ENCODE measurements at regions not wholly inside any gene's neighbourhood (a gene's known extent, or its start where the extent isn't known, plus 50 kb on each side); places are given as distances from the start of the nearest gene placed in this dataset.
A peak's percentile ranks its signal among the peaks of the same experiment; 100 is the strongest.

- H3K9ac ChIP-seq (ENCODE audit: low read length), result no peak overlapping the region
- no peak for DNase-seq (ENCODE audit: low read depth)
- H3K36me3 ChIP-seq (ENCODE audit: control insufficient read depth, insufficient read depth, low read length, severe bottlenecking), result no peaks in the 10 kb centered on the region
- no peaks in the 10 kb centered on the region for H3K9me3 ChIP-seq (ENCODE audit: control insufficient read depth, low read length)
- H3K4me1 ChIP-seq (ENCODE audit: control insufficient read depth, insufficient read depth, low read length), result no peaks in the 10 kb centered on the region
- H3K4me3 ChIP-seq (ENCODE audit: low read length), result no peak overlapping the region
- H3K27me3 ChIP-seq (replicated peaks; ENCODE audit: control insufficient read depth, insufficient read depth, low read length), result no peaks in the 10 kb centered on the region
These were observed 687.0 kb upstream of the FTMT start for GRCh38 chr5:121164632-121165031.

GRCh38 chr5:121171361-121171760 is 680.3 kb upstream of the FTMT start:
- peak; percentile 5 for DNase-seq (ENCODE audit: low read depth)
- Histone ChIP-seq H3K9me3 (ENCODE audit: control insufficient read depth, low read length) (no peaks in the 10 kb centered on the region), H3K27me3 (replicated peaks; ENCODE audit: control insufficient read depth, insufficient read depth, low read length) (no peaks in the 10 kb centered on the region), H3K36me3 (ENCODE audit: control insufficient read depth, insufficient read depth, low read length, severe bottlenecking) (no peaks in the 10 kb centered on the region), H3K9ac (ENCODE audit: low read length) (no peak overlapping the region), H3K4me3 (ENCODE audit: low read length) (no peak overlapping the region), H3K4me1 (ENCODE audit: control insufficient read depth, insufficient read depth, low read length) (peaks cover 15% of the 10 kb centered on the region)

GRCh38 chr5:121171834-121172233 is 679.8 kb upstream of the FTMT start:
- Histone ChIP-seq H3K27me3 (replicated peaks; ENCODE audit: control insufficient read depth, insufficient read depth, low read length) (no peaks in the 10 kb centered on the region), H3K36me3 (ENCODE audit: control insufficient read depth, insufficient read depth, low read length, severe bottlenecking) (no peaks in the 10 kb centered on the region), H3K9me3 (ENCODE audit: control insufficient read depth, low read length) (no peaks in the 10 kb centered on the region), H3K4me3 (ENCODE audit: low read length) (no peak overlapping the region), H3K4me1 (ENCODE audit: control insufficient read depth, insufficient read depth, low read length) (peaks cover 15% of the 10 kb centered on the region), H3K9ac (ENCODE audit: low read length) (no peak overlapping the region)
- DNase-seq (ENCODE audit: low read depth), result peak; percentile 47

GRCh38 chr5:121174351-121174750 is 677.3 kb upstream of the FTMT start:
- H3K27me3 ChIP-seq (replicated peaks; ENCODE audit: control insufficient read depth, insufficient read depth, low read length), result no peaks in the 10 kb centered on the region
- no peaks in the 10 kb centered on the region for H3K9me3 ChIP-seq (ENCODE audit: control insufficient read depth, low read length)
- DNase-seq (ENCODE audit: low read depth), result peak; percentile 81
- H3K9ac ChIP-seq (ENCODE audit: low read length), result no peak overlapping the region
- peaks cover 15% of the 10 kb centered on the region for H3K4me1 ChIP-seq (ENCODE audit: control insufficient read depth, insufficient read depth, low read length)
- no peaks in the 10 kb centered on the region for H3K36me3 ChIP-seq (ENCODE audit: control insufficient read depth, insufficient read depth, low read length, severe bottlenecking)
- no peak overlapping the region for H3K4me3 ChIP-seq (ENCODE audit: low read length)

GRCh38 chr5:121175986-121176385 is 675.7 kb upstream of the FTMT start:
- H3K9me3 ChIP-seq (ENCODE audit: control insufficient read depth, low read length), result no peaks in the 10 kb centered on the region
- H3K27me3 ChIP-seq (replicated peaks; ENCODE audit: control insufficient read depth, insufficient read depth, low read length), result no peaks in the 10 kb centered on the region
- no peak overlapping the region for H3K4me3 ChIP-seq (ENCODE audit: low read length)
- DNase-seq (ENCODE audit: low read depth), result no peak
- no peaks in the 10 kb centered on the region for H3K36me3 ChIP-seq (ENCODE audit: control insufficient read depth, insufficient read depth, low read length, severe bottlenecking)
- no peak overlapping the region for H3K9ac ChIP-seq (ENCODE audit: low read length)
- peaks cover 12% of the 10 kb centered on the region for H3K4me1 ChIP-seq (ENCODE audit: control insufficient read depth, insufficient read depth, low read length)

GRCh38 chr5:121182788-121183490 is 668.7 kb upstream of the FTMT start:
- Histone ChIP-seq H3K4me1 (ENCODE audit: control insufficient read depth, insufficient read depth, low read length) (no peaks in the 10 kb centered on the region), H3K27me3 (replicated peaks; ENCODE audit: control insufficient read depth, insufficient read depth, low read length) (no peaks in the 10 kb centered on the region), H3K9me3 (ENCODE audit: control insufficient read depth, low read length) (no peaks in the 10 kb centered on the region), H3K4me3 (ENCODE audit: low read length) (no peak overlapping the region), H3K36me3 (ENCODE audit: control insufficient read depth, insufficient read depth, low read length, severe bottlenecking) (no peaks in the 10 kb centered on the region), H3K9ac (ENCODE audit: low read length) (no peak overlapping the region)
- no peak for DNase-seq (ENCODE audit: low read depth)

- Histone ChIP-seq H3K9ac (ENCODE audit: low read length) (no peak overlapping the region), H3K9me3 (ENCODE audit: control insufficient read depth, low read length) (no peaks in the 10 kb centered on the region), H3K4me3 (ENCODE audit: low read length) (no peak overlapping the region), H3K27me3 (replicated peaks; ENCODE audit: control insufficient read depth, insufficient read depth, low read length) (no peaks in the 10 kb centered on the region), H3K4me1 (ENCODE audit: control insufficient read depth, insufficient read depth, low read length) (peaks cover 13% of the 10 kb centered on the region), H3K36me3 (ENCODE audit: control insufficient read depth, insufficient read depth, low read length, severe bottlenecking) (no peaks in the 10 kb centered on the region)
- DNase-seq (ENCODE audit: low read depth), result no peak
These were observed 662.8 kb upstream of the FTMT start for GRCh38 chr5:121188849-121189248.

GRCh38 chr5:121189342-121190305 is 662.1 kb upstream of the FTMT start:
- Histone ChIP-seq H3K4me1 (ENCODE audit: control insufficient read depth, insufficient read depth, low read length) (peaks cover 13% of the 10 kb centered on the region), H3K27me3 (replicated peaks; ENCODE audit: control insufficient read depth, insufficient read depth, low read length) (no peaks in the 10 kb centered on the region), H3K36me3 (ENCODE audit: control insufficient read depth, insufficient read depth, low read length, severe bottlenecking) (no peaks in the 10 kb centered on the region), H3K9ac (ENCODE audit: low read length) (no peak overlapping the region), H3K9me3 (ENCODE audit: control insufficient read depth, low read length) (no peaks in the 10 kb centered on the region), H3K4me3 (ENCODE audit: low read length) (no peak overlapping the region)
- peak; percentile 76 for DNase-seq (ENCODE audit: low read depth)

- no peaks in the 10 kb centered on the region for H3K36me3 ChIP-seq (ENCODE audit: control insufficient read depth, insufficient read depth, low read length, severe bottlenecking)
- no peaks in the 10 kb centered on the region for H3K27me3 ChIP-seq (replicated peaks; ENCODE audit: control insufficient read depth, insufficient read depth, low read length)
- H3K9me3 ChIP-seq (ENCODE audit: control insufficient read depth, low read length), result no peaks in the 10 kb centered on the region
- peaks cover 12% of the 10 kb centered on the region for H3K4me1 ChIP-seq (ENCODE audit: control insufficient read depth, insufficient read depth, low read length)
- peak overlapping the region; percentile 30 for H3K9ac ChIP-seq (ENCODE audit: low read length)
- DNase-seq (ENCODE audit: low read depth), result peak; percentile 69
- H3K4me3 ChIP-seq (ENCODE audit: low read length), result peak overlapping the region; percentile 74
These were observed 652.3 kb upstream of the FTMT start for GRCh38 chr5:121199216-121199999.

GRCh38 chr5:121218086-121218485 is 633.6 kb upstream of the FTMT start:
- no peaks in the 10 kb centered on the region for H3K4me1 ChIP-seq (ENCODE audit: control insufficient read depth, insufficient read depth, low read length)
- peaks cover 7% of the 10 kb centered on the region for H3K9me3 ChIP-seq (ENCODE audit: control insufficient read depth, low read length)
- H3K27me3 ChIP-seq (replicated peaks; ENCODE audit: control insufficient read depth, insufficient read depth, low read length), result no peaks in the 10 kb centered on the region
- H3K36me3 ChIP-seq (ENCODE audit: control insufficient read depth, insufficient read depth, low read length, severe bottlenecking), result no peaks in the 10 kb centered on the region
- no peak overlapping the region for H3K9ac ChIP-seq (ENCODE audit: low read length)
- DNase-seq (ENCODE audit: low read depth), result no peak
- H3K4me3 ChIP-seq (ENCODE audit: low read length), result no peak overlapping the region

GRCh38 chr5:121221483-121221882 is 630.2 kb upstream of the FTMT start:
- Histone ChIP-seq H3K36me3 (ENCODE audit: control insufficient read depth, insufficient read depth, low read length, severe bottlenecking) (no peaks in the 10 kb centered on the region), H3K27me3 (replicated peaks; ENCODE audit: control insufficient read depth, insufficient read depth, low read length) (no peaks in the 10 kb centered on the region), H3K9ac (ENCODE audit: low read length) (no peak overlapping the region), H3K4me3 (ENCODE audit: low read length) (no peak overlapping the region), H3K4me1 (ENCODE audit: control insufficient read depth, insufficient read depth, low read length) (no peaks in the 10 kb centered on the region), H3K9me3 (ENCODE audit: control insufficient read depth, low read length) (peaks cover 7% of the 10 kb centered on the region)
- DNase-seq (ENCODE audit: low read depth), result no peak
